ENCODE measurements at regions not wholly inside any gene's neighbourhood (a gene's known extent, or its start where the extent isn't known, plus 50 kb on each side); places are given as distances from the start of the nearest gene placed in this dataset.

DNA sequence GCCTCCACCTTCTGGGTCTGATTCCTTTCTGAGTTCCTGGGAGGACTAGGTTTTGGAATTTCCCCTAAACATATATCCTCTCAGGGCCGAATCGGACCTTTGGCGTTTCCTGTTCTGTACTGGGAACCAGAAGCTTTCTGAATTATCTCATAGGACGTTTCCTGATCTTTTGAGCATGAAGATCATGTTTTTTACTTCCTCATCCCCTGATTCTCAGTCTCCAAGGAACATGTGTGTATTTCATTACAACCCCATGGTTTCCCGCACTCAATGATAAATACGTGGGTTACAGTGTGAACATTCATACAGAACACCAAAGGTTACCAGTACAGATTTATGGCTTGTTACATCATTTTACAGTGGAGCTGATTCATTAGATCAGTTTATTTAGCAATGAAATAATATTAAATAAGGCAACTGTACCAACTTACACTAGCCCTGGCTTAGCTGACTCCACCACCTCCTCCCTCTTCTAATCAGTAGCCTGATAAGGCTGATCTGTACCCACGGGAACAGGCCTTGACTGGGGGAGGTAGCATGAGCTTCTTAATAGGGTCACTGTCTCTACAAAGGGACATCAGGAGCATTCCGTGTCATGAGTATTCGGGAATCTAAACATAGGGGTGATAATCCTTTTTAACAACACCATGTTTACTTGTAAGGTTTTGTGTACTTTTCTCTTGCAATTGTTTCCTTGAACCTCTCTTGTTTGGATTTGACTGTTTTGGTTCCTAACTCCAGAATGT is 57.8 kb upstream of the ERRFI1 start:
- Histone ChIP-seq H3K18ac (ENCODE audit: low read depth, low read length) (peak overlapping the region; percentile 98), H3K4ac (ENCODE audit: low read depth, low read length) (peak overlapping the region; percentile 97), H4K5ac (ENCODE audit: low read depth, low read length) (peak overlapping the region; percentile 99), H3K27ac (ENCODE audit: insufficient read depth, low read length) (peak overlapping the region; percentile 84), H2BK15ac (ENCODE audit: low read depth, low read length) (peak overlapping the region; percentile 95), H4K8ac (ENCODE audit: low read depth in 2 of 2, low read length in 2 of 2) (peak overlapping the region; percentile 62 to 97), H3K4me1 (ENCODE audit: control insufficient read depth, insufficient read depth, low read length) (peaks cover 12% of the 10 kb centered on the region), H3K14ac (replicated peaks; ENCODE audit: low read depth, low read length) (peak overlapping the region; percentile 66), H2AFZ (replicated peaks; ENCODE audit: low read length, poor library complexity) (peak overlapping the region; percentile 57), H2AK9ac (replicated peaks; ENCODE audit: low read depth, low read length, poor library complexity) (peak overlapping the region; percentile 38), H3K56ac (ENCODE audit: extremely low read depth, insufficient read depth, low read length) (peak overlapping the region; percentile 63), H3K79me1 (ENCODE audit: low read depth in 1 of 2, low read length in 2 of 2) (peaks cover 0 to 4% of the 10 kb centered on the region in 2 experiments; a peak in 1 of 4 replicates), H3K36me3 (ENCODE audit: control insufficient read depth, insufficient read depth, low read length) (no peaks in the 10 kb centered on the region), H4K20me1 (ENCODE audit: insufficient read depth, low read length) (no peaks in the 10 kb centered on the region), H3K9me3 (ENCODE audit: control insufficient read depth, insufficient read depth, low read length) (no peaks in the 10 kb centered on the region), H3K9me1 (ENCODE audit: insufficient read depth, low read length) (peaks cover 9% of the 10 kb centered on the region), H3K4me2 (ENCODE audit: low read depth, low read length) (peak overlapping the region; percentile 39), H3K9ac (ENCODE audit: low read depth, low read length) (peak overlapping the region; percentile 65), H2AK5ac (ENCODE audit: low read depth, low read length) (peak overlapping the region; percentile 91), H3K4me3 (ENCODE audit: insufficient read depth, low read depth, low read length) (no peak overlapping the region), H3K27me3 (ENCODE audit: control insufficient read depth, insufficient read depth, low read length) (no peaks in the 10 kb centered on the region), H2BK120ac (ENCODE audit: low read depth, low read length) (peak overlapping the region; percentile 96), H2BK20ac (ENCODE audit: low read depth, low read length) (peak overlapping the region; percentile 94), H3K23ac (ENCODE audit: low read depth, low read length) (peak overlapping the region; percentile 99; the same call in 1 of the 2 replicates), H4K91ac (ENCODE audit: insufficient read depth, low read depth, low read length) (peak overlapping the region; percentile 74), H2BK5ac (ENCODE audit: low read depth, low read length, poor library complexity, severe bottlenecking) (peak overlapping the region; percentile 94)
- CTCF ChIA-PET: interaction anchor here (0.7 to 1.3 kb wide), 2 partner anchors 13 to 69 kb away, joined by 3 read pairs; no protein-coding TSS in a partner anchor
- POLR2A ChIA-PET (ENCODE audit: unreplicated experiment): interaction anchor here (0.6 kb wide), 1 partner anchor 29 kb away, joined by 8 read pairs; no protein-coding TSS in a partner anchor
- in situ Hi-C loops (cut with MboI; ENCODE audit: low sequenced_read_pairs): no loop called here
- TF ChIP-seq MAFK (IDR thresholded peaks at IDR 0.05; ENCODE audit: low read depth, low read length) (no peak; the same call in 1 of the 2 replicates), MAZ (IDR thresholded peaks at IDR 0.05; ENCODE audit: borderline replicate concordance, low read depth, low read length) (no peak), RFX5 (IDR thresholded peaks at IDR 0.05; ENCODE audit: low read depth, low read length) (no peak), CEBPB (IDR thresholded peaks at IDR 0.05; ENCODE audit: low read depth, low read length) (peak; percentile 87), BHLHE40 (IDR thresholded peaks at IDR 0.05; ENCODE audit: low read depth, low read length) (no peak), RAD21 (IDR thresholded peaks at IDR 0.05; ENCODE audit: low read length) (no peak), RCOR1 (IDR thresholded peaks at IDR 0.05; ENCODE audit: insufficient replicate concordance, low read length) (no peak), ELK1 (IDR thresholded peaks at IDR 0.05; ENCODE audit: borderline replicate concordance, low read depth, low read length) (no peak), NFE2L2 (IDR thresholded peaks at IDR 0.05; ENCODE audit: low read depth, low read length) (no peak), POLR2A (IDR thresholded peaks at IDR 0.05; ENCODE audit: low read depth, low read length) (no peak), FOS (IDR thresholded peaks at IDR 0.05; ENCODE audit: low read depth, low read length) (peak; percentile 55; the same call in 1 of the 2 replicates), SMC3 (IDR thresholded peaks at IDR 0.05; ENCODE audit: low read depth, low read length) (no peak), CHD1 (IDR thresholded peaks at IDR 0.05; ENCODE audit: low read depth, low read length) (no peak)
- TF ChIP-seq, protein P1, sequence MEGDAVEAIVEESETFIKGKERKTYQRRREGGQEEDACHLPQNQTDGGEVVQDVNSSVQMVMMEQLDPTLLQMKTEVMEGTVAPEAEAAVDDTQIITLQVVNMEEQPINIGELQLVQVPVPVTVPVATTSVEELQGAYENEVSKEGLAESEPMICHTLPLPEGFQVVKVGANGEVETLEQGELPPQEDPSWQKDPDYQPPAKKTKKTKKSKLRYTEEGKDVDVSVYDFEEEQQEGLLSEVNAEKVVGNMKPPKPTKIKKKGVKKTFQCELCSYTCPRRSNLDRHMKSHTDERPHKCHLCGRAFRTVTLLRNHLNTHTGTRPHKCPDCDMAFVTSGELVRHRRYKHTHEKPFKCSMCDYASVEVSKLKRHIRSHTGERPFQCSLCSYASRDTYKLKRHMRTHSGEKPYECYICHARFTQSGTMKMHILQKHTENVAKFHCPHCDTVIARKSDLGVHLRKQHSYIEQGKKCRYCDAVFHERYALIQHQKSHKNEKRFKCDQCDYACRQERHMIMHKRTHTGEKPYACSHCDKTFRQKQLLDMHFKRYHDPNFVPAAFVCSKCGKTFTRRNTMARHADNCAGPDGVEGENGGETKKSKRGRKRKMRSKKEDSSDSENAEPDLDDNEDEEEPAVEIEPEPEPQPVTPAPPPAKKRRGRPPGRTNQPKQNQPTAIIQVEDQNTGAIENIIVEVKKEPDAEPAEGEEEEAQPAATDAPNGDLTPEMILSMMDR (conservative IDR thresholded peaks at IDR 0.05; ENCODE audit: low read depth, low read length): no peak
- WGBS, 2 experiments (ENCODE audit: extremely low coverage in 2 of 2, insufficient read length in 1 of 2): 60% methylated on average over 2 of the region's 9 CpGs; no CpG with 5 or more reads in 1 of the 2 experiments
- dilution Hi-C loops (cut with HindIII; ENCODE audit: low sequenced_read_pairs, unreplicated experiment): no loop called here
- peak; percentile 67 for ATAC-seq (ENCODE audit: low read depth)
- intact Hi-C loops (cut with micrococcal nuclease): no loop called here
- no TSS peak for BruUV-seq (replicated peaks)
- DNase-seq: peak; percentile 90
